Mucosa of descending colon (tissue), 3 donors: ENCODE measurements at regions not wholly inside any gene's neighbourhood (a gene's known extent, or its start where the extent isn't known, plus 50 kb on each side); places are given as distances from the start of the nearest gene placed in this dataset.

Experiments
- ATAC-seq: fragments of 200-7000 bp; cut with Tn5 transposase; one replicate; pipeline ENCODE4 v1.9.1; 2020; ENCODE audit warnings: mild to moderate bottlenecking, moderate library complexity
- DNase-seq, 3 donors: peaks; one replicate each; pipeline ENCODE4 v3.0.0-alpha.2; 2020
- H3K36me3 ChIP-seq: fragments of 200-600 bp; one replicate; pipeline ENCODE4 v1.8.0; 2021; ENCODE audit warnings: low read depth, mild to moderate bottlenecking
- H3K4me1 ChIP-seq: fragments of 200-600 bp; one replicate; pipeline ENCODE4 v1.8.0; 2021; ENCODE audit warnings: low read depth, mild to moderate bottlenecking
- H3K4me3 ChIP-seq: fragments of 200-600 bp; one replicate; pipeline ENCODE4 v1.8.0; 2021; ENCODE audit warnings: mild to moderate bottlenecking
- H3K9me3 ChIP-seq: fragments of 200-600 bp; one replicate; pipeline ENCODE4 v1.8.0; 2021; ENCODE audit warnings: mild to moderate bottlenecking
- intact Hi-C, 2 donors: fragments of 100-400 bp; cut with DNase I in 1 of 2; cut with micrococcal nuclease in 1 of 2; formaldehyde crosslinking; loops; one replicate each; pipeline versions ENCODE4 v1.11.0 to v1.11.1; 2022; cut with DNase I, micrococcal nuclease
- TF ChIP-seq, protein P1 (sequence below): fragments of 200-600 bp; IDR thresholded peaks from one replicate; pipeline ENCODE4 v1.8.0; 2022; ENCODE audit warnings: antibody characterized with exemption, mild to moderate bottlenecking
- donor health status: DM: no; HTN: no; CAD: no; lungs with moderate emphysema.
- donor health status: DM: no; HTN: no; CAD: no.
- donor health status: DM: no; HTN: yes; CAD: no.

DNA sequence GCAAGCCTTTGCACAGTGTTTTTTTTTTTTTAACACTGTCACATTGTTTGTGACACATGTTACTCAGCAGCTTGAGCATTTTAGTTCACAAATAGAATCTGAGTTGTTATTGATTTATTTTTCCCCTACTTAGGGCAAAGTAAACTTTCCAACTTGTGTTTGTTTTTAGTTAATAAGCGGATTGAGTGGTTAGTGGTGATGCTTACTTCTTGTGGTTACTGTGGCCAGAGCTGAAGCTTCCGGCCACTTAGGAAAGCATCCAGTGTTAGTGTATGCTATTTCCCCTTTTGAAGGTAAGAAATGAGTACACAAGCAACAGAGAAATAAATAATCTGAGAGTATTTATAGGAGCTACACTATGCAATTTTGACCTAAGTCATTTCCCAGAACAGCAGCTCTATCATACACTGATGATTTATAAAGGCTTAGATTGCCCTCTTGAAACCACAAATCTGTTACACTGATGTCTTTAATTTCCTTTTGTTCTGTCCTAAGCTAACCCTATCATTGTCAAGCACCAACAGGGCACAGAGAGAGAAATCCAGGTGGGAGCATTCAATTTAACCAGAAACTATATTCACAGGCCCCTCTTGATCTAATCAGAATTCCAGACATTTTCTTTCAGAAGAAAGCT, 2464.6 kb downstream of the PCDH7 start:
- H3K4me3 ChIP-seq: no peak overlapping the region
- ATAC-seq (no peak), DNase-seq (no peak)
- H3K36me3 ChIP-seq: no peaks in the 10 kb centered on the region
- TF ChIP-seq, protein P1, sequence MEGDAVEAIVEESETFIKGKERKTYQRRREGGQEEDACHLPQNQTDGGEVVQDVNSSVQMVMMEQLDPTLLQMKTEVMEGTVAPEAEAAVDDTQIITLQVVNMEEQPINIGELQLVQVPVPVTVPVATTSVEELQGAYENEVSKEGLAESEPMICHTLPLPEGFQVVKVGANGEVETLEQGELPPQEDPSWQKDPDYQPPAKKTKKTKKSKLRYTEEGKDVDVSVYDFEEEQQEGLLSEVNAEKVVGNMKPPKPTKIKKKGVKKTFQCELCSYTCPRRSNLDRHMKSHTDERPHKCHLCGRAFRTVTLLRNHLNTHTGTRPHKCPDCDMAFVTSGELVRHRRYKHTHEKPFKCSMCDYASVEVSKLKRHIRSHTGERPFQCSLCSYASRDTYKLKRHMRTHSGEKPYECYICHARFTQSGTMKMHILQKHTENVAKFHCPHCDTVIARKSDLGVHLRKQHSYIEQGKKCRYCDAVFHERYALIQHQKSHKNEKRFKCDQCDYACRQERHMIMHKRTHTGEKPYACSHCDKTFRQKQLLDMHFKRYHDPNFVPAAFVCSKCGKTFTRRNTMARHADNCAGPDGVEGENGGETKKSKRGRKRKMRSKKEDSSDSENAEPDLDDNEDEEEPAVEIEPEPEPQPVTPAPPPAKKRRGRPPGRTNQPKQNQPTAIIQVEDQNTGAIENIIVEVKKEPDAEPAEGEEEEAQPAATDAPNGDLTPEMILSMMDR: no peak
- peaks cover 26% of the 10 kb centered on the region for H3K9me3 ChIP-seq
- intact Hi-C loops: no loop called here
- H3K4me1 ChIP-seq: no peaks in the 10 kb centered on the region

DNA sequence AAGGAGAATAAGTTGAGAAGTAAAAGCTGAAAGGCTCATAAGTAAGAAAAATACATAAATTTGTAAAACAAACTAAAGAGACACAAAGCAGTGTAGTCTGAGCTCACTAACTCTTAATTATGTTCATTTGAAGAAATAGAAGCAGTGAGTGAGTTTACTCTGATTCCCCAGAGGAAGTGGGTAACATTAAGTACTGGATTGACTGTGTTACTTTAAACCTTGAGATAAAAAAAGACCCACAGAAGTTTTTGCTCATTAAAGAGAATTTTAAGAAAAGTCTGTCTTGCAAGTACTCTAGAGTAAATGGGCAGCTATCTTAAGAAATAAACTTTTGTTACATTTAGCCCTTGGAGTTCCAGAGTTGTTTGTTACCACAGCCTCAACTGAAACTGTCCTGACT, 2466.9 kb downstream of the PCDH7 start:
- intact Hi-C loops: no loop called here
- H3K4me3 ChIP-seq: no peak overlapping the region
- DNase-seq (no peak), ATAC-seq (no peak)
- peaks cover 25% of the 10 kb centered on the region for H3K9me3 ChIP-seq
- no peaks in the 10 kb centered on the region for H3K4me1 ChIP-seq
- TF ChIP-seq, protein P1: no peak
- H3K36me3 ChIP-seq: no peaks in the 10 kb centered on the region

DNA sequence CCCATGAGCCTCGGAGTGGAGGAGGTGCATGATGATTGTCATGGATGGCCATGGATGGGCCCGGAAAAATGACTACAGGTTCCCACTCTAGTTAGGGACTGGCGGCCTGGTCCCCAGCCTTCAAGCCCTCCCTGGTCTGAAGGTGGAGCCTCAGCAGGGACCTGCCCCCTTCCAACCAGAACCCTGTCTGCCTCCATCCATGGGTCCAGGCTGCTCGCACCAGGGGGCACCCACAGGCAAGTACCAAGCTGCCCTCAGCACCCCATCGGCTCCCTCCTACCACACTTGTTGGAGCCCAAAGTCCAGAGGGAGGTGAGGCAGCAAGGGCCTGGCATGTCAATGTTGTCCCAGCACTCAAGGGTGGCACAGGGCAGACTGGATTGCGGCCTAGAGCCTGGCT, 2468.6 kb downstream of the PCDH7 start:
- Histone ChIP-seq H3K36me3 (no peaks in the 10 kb centered on the region), H3K9me3 (peaks cover 25% of the 10 kb centered on the region), H3K4me1 (no peaks in the 10 kb centered on the region), H3K4me3 (no peak overlapping the region)
- intact Hi-C loops: no loop called here
- ATAC-seq (no peak), DNase-seq (no peak)
- TF ChIP-seq, protein P1: no peak

DNA sequence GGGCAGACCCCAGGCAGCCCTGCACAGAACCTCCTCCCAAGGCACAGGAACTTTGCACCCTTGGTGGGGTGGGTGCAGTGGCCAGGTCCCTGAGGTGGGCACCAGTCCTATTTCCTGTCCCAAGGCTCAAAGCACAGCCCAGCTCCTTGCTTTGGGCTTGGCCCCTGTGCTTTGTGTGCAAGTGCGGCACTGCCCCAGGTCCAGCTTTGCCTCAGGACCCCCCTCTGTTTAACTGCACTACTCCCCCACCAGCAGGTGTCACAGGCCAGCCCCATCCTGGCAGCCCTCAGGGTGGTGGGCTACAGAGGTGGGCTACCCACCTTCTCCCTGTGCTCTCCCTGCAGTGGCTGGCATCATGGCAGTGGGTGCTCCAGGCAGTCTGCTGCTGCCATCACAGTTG, 2469.0 kb downstream of the PCDH7 start:
- TF ChIP-seq, protein P1: no peak
- intact Hi-C loops: no loop called here
- ATAC-seq (no peak), DNase-seq (no peak)
- Histone ChIP-seq H3K9me3 (peaks cover 25% of the 10 kb centered on the region), H3K4me3 (no peak overlapping the region), H3K4me1 (no peaks in the 10 kb centered on the region), H3K36me3 (no peaks in the 10 kb centered on the region)

DNA sequence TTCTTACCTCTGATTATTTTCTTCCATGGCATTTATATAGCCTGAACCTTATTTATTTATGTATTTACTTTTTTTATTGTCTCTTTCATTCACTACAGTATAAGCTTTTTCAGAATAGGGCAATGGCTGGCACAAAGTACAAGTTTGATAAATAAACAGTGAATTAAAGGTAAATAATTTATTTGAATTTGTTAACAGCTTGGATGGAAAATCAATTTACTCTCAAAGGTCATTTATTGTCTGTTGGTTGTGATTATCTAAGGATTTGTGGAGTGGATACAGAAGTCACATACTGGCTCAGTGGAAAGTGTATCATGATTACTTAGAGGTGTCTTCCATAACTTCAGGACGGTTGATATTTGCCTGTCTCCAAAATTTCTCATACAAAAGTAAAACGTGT, 2472.9 kb downstream of the PCDH7 start:
- Histone ChIP-seq H3K4me3 (no peak overlapping the region), H3K36me3 (no peaks in the 10 kb centered on the region), H3K9me3 (peaks cover 15% of the 10 kb centered on the region), H3K4me1 (no peaks in the 10 kb centered on the region)
- intact Hi-C loops: no loop called here
- ATAC-seq: no peak
- TF ChIP-seq, protein P1: no peak
- no peak for DNase-seq

DNA sequence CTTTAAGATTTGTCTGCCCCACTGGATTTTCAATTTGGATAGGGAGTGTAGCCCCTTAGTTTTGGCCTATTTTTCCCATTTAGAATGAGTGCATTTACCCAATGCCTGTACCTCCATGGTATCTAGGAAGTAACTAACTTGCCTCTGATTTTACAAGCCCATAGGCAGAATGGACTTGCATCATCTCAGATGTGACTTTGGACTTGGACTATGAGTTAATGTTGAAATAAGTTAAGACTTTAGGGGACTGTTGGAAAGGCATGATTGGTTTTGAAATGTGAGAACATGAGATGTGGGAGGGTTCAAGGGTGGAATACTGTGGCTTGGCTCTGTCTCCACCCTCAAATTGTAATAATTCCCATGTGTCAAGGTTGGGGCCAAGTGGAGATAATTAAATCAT, 2480.2 kb downstream of the PCDH7 start:
- intact Hi-C loops: no loop called here
- ATAC-seq: no peak

More for the DNA sequence above, 2480.2 kb downstream of the PCDH7 start:
- no peaks in the 10 kb centered on the region for H3K36me3 ChIP-seq
- no peaks in the 10 kb centered on the region for H3K4me1 ChIP-seq
- H3K9me3 ChIP-seq: peaks cover 20% of the 10 kb centered on the region
- no peak overlapping the region for H3K4me3 ChIP-seq
- no peak for DNase-seq
- TF ChIP-seq, protein P1: no peak
